Activated naive CD8-positive, alpha-beta T cell treated with anti-CD3 and anti-CD28 coated beads, Interleukin-2, amount 10 ng/mL, durations not matched to agents 7 days and 5 days (primary cell): ENCODE measurements at regions not wholly inside any gene's neighbourhood (a gene's known extent, or its start where the extent isn't known, plus 50 kb on each side); places are given as distances from the start of the nearest gene placed in this dataset.

Experiments
- ATAC-seq: fragments of 150-1000 bp; cut with Tn5 transposase; one replicate; pipeline ENCODE4 v1.10.0; 2021; ENCODE audit warnings: low read depth, moderate library complexity
- POLR2A ChIA-PET: fragments of 350-600 bp; sonication (Branson Sonifier 250); formaldehyde crosslinking; loops from one replicate; lab custom pipeline; 2021; ENCODE audit warnings: antibody characterized with exemption; lab: Charles Lee
- DNase-seq: peaks from one replicate; pipeline ENCODE4 v3.0.0; 2021
- H3K27ac Mint-ChIP-seq: one replicate; pipeline ENCODE4 v1.8.0; 2022; ENCODE audit warnings: mild to moderate bottlenecking, mixed read lengths
- H3K27me3 Mint-ChIP-seq: one replicate; pipeline ENCODE4 v1.8.0; 2022; ENCODE audit warnings: mild to moderate bottlenecking, moderate library complexity, mixed read lengths
- H3K36me3 Mint-ChIP-seq: one replicate; pipeline ENCODE4 v1.8.0; 2021; ENCODE audit warnings: mild to moderate bottlenecking, mixed read lengths
- H3K4me1 Mint-ChIP-seq: one replicate; pipeline ENCODE4 v1.8.0; 2021; ENCODE audit warnings: mixed read lengths
- H3K4me3 Mint-ChIP-seq: one replicate; pipeline ENCODE4 v1.8.0; 2022; ENCODE audit warnings: mild to moderate bottlenecking, moderate library complexity, mixed read lengths
- H3K9me3 Mint-ChIP-seq: one replicate; pipeline ENCODE4 v1.8.0; 2021; ENCODE audit warnings: mixed read lengths

DNA sequence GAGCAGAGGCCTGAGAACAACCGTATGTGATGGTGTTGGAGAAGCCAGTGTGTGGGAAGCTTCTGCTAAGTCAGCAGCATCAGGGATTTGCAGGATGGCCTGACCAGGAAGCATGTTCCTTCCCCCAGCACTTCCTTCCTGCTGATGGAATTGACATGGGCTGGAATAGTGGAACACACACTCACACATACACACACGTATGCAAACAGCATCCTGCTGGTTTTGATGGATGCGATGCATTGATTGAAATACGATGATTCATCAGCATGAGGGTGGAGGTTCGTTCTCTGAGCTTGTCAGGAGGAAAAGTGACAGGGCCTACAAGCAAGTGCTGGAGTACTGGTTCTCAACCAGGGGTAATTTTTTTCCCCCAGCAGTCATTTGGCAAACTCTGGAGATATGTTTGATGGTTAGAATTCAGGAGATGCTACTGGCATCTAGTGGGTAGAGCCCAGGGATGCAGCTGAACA is 229.1 kb downstream of the NFATC2 start:
- POLR2A ChIA-PET = no interaction called here
- H3K27ac Mint-ChIP-seq = no peak overlapping the region
- no peak for DNase-seq
- no peak for ATAC-seq
- peaks cover 4% of the 10 kb centered on the region for H3K9me3 Mint-ChIP-seq
- H3K27me3 Mint-ChIP-seq = peaks cover 18% of the 10 kb centered on the region
- H3K36me3 Mint-ChIP-seq = no peaks in the 10 kb centered on the region
- H3K4me1 Mint-ChIP-seq = peaks cover 2% of the 10 kb centered on the region
- H3K4me3 Mint-ChIP-seq = no peak overlapping the region

DNA sequence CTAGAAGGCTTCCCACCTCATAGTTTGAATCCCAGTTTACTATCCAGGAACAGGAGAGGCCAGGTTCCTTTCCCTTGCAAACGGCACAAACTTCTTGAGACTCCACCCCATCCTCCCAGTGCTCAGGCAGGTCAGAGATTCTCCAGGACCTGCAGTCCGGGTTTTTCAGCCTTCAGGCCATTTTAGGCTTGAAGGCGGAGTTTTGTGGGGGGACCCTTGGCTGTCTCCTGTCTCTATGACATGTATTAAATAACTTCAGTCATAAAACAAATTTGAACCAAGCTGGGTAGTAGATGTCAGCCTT is 230.1 kb downstream of the NFATC2 start:
- ATAC-seq (no peak), DNase-seq (no peak)
- Mint-ChIP-seq H3K4me1 (no peaks in the 10 kb centered on the region), H3K27ac (no peak overlapping the region), H3K9me3 (peaks cover 4% of the 10 kb centered on the region), H3K4me3 (no peak overlapping the region), H3K36me3 (no peaks in the 10 kb centered on the region), H3K27me3 (peaks cover 22% of the 10 kb centered on the region)
- POLR2A ChIA-PET = no interaction called here

DNA sequence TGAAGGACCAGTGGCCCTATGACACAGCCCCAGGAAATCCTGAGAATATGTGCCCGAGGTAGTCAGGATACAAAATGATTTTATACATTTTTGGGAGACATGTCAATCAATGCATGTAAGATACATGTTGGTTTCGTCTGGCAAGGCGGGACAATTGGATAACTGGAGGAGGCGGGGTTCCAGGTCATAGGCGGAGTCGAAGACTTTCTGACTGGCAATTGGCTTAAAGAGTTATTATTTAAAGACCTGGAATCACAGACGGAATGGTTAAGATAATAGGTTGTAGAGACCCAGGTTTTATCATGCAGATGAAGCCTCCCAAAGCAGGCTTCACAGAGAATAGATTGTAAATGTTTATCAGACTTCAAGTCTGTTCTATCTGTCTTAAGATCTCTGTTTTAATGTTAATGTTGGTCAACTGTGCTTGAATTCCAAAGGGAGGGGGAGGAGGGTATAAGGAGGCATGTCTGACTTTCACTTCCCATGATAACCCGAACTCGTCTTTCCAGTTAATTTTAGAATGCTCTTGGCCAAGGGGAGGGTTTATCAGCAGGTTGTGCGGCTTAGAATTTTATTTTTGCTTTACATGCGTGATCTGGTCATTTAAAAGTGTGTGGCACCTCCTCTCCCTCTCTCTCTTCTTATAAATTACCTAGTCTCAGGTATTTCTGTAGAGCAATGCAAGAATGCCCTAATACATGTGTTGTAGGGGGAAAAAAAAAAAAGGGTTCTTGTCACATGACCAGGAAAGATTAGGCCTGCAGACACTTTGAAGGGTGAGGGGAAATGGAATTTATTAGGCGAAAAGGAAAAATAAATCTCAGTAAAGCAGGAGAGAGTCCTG is 230.7 kb downstream of the NFATC2 start:
- no peaks in the 10 kb centered on the region for H3K36me3 Mint-ChIP-seq
- H3K9me3 Mint-ChIP-seq = peaks cover 4% of the 10 kb centered on the region
- POLR2A ChIA-PET = no interaction called here
- ATAC-seq = no peak
- DNase-seq = no peak
- H3K4me1 Mint-ChIP-seq = peaks cover 1% of the 10 kb centered on the region
- H3K27ac Mint-ChIP-seq = no peak overlapping the region
- H3K4me3 Mint-ChIP-seq = no peak overlapping the region
- peaks cover 24% of the 10 kb centered on the region for H3K27me3 Mint-ChIP-seq

DNA sequence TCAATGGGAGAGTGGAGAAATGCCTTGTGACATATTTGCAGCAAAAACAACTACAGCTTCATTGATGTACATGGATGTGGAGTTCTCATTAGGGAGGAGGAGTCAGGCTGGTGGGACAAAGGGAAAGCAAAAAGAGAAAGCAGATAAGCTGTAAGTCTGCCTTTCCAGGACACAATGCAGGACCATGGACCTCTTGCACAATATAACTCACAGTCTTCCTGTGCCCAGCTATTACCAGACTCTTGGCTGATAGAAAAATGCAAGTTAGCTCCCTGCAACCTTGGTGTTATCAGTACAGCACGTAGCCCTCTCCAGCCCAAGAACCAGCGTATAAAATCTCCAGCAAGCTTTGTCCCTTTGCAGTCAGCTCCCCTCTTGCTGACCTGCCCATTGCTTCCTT is 232.3 kb downstream of the NFATC2 start:
- Mint-ChIP-seq H3K4me1 (peaks cover 2% of the 10 kb centered on the region), H3K9me3 (no peaks in the 10 kb centered on the region), H3K27me3 (peaks cover 25% of the 10 kb centered on the region), H3K36me3 (no peaks in the 10 kb centered on the region), H3K27ac (no peak overlapping the region), H3K4me3 (no peak overlapping the region)
- ATAC-seq = no peak
- POLR2A ChIA-PET = no interaction called here
- no peak for DNase-seq

DNA sequence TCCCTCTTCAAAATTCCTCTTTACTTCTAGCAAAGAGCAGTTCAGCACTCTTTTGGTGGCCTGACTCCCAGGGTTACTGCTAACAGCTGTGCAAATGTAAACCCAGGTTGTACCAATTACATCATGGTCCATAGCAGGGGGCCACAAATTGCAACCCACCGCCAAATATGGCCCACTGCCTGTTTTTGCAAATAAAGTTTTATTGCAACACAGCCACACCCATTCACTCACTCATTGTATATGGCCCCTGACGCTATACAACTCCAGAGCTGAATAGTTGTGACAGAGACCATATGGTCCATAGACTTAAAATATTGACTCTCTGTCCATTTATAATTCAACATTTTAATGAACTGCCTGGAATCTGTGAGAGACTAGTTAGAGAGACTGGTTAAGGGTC is 233.4 kb downstream of the NFATC2 start:
- DNase-seq = no peak
- no peak for ATAC-seq
- H3K9me3 Mint-ChIP-seq = peaks cover under 1% of the 10 kb centered on the region
- no peak overlapping the region for H3K27ac Mint-ChIP-seq
- no peaks in the 10 kb centered on the region for H3K36me3 Mint-ChIP-seq
- POLR2A ChIA-PET = no interaction called here
- H3K4me1 Mint-ChIP-seq = peaks cover 2% of the 10 kb centered on the region
- H3K27me3 Mint-ChIP-seq = peaks cover 25% of the 10 kb centered on the region
- H3K4me3 Mint-ChIP-seq = no peak overlapping the region

DNA sequence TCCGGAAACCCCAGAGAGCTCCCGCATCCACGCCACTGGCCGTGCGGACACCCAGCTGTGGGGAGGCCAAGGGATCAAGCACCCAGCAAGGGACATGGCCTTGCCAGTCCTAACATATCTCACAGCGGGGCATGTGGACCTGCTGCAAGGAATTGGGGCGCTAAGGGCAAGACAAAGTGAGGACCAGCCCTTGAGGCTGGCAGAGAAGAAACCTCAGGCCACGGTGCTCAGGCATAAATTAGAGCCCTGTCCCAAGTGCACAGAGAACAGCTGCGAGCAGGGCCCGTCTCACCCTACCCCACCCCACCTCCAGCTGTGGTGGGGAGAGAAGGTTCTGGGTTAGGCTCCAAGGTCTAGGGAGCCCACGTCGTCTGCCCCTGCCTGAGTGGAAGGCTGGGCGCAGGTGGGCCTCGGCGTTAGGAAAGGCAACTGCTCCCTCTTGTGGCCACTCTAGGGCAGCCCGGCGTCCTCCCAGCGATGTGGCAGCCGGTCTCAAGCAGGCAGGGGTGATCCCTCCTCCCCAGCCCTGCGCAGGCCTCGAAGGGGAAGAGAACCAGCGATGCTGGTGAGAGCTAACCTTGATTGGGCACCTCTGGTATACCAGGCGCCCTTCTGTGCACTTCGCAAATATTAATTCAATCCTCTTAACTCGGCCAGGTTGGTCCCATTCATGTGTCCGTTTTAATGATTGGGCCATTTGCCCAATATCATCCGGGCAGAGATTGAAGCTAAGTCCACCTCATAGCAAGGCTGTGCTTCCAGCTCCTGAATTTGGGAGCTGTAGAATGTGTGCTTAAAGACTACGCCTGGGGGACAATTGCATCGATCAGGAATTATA is 235.8 kb downstream of the NFATC2 start:
- H3K27ac Mint-ChIP-seq = no peak overlapping the region
- H3K36me3 Mint-ChIP-seq = no peaks in the 10 kb centered on the region
- peaks cover 2% of the 10 kb centered on the region for H3K4me1 Mint-ChIP-seq
- peaks cover 3% of the 10 kb centered on the region for H3K9me3 Mint-ChIP-seq
- H3K27me3 Mint-ChIP-seq = peaks cover 25% of the 10 kb centered on the region
- DNase-seq (peak; percentile 75), ATAC-seq (peak; percentile 98)
- POLR2A ChIA-PET = interaction anchor here (0.7 to 1.1 kb wide), 2 partner anchors 279 to 319 kb away, joined by 3 read pairs; no protein-coding TSS in a partner anchor
- no peak overlapping the region for H3K4me3 Mint-ChIP-seq

DNA sequence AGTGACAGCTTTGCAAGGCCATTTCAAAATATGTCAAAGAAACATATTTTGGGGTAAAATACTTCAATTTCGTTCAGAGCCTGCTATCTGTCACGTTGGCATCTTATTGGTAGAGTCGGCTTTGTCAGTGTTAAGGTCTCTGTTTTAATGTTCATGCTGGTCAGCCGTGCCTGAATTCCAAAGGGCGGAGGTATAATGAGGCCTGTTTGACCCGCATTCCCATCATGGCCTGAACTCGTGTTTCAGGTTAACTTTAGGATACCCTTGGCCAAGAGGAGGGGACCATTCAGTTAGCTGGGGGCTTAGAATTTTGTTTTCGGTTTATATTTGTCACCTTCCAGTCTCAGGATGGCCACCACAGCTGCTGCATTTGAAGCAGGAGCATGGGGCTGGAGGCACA is 236.4 kb downstream of the NFATC2 start:
- Mint-ChIP-seq H3K4me3 (no peak overlapping the region), H3K9me3 (peaks cover 3% of the 10 kb centered on the region), H3K27ac (no peak overlapping the region), H3K4me1 (peaks cover 2% of the 10 kb centered on the region), H3K27me3 (peaks cover 18% of the 10 kb centered on the region), H3K36me3 (no peaks in the 10 kb centered on the region)
- DNase-seq = no peak
- no peak for ATAC-seq
- POLR2A ChIA-PET = interaction anchor here (1.1 kb wide), 1 partner anchor 318 kb away, joined by 3 read pairs; no protein-coding TSS in a partner anchor

DNA sequence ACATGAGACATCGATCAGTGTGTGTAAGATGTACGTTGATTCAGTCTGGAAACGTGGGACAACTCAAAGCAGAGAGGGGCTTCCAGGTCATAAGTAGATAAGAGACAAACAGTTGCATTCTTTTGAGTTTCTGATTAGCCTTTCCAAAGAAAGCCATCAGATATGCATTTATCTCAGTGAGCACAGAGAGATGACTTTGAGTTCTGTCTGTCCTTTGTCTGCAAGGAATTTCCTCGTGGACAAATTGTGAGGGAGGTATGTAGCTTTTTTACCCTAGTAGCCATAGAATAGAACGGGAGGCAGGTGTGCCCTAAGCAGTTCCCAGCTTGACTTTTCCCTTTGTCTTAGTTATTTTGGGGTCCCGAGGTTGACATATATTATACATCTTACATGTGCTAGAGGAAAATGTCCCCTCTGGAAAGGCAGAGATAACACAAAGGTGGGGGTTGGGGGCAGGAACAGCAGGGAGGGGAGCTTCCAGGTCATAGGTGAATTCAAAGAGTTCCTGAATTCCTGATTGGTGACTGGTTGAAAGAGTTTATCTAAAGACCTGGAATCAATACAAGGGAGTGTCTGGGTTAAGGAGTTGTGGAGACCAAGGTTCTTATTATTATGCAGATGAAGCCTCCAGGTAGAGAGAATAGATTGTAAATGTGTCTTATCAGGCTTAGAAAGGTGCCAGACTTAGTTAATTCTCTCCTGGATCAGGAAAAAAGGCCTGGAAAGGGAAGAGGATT is 237.0 kb downstream of the NFATC2 start:
- H3K4me3 Mint-ChIP-seq = no peak overlapping the region
- ATAC-seq = no peak
- POLR2A ChIA-PET = no interaction called here
- H3K9me3 Mint-ChIP-seq = peaks cover 3% of the 10 kb centered on the region
- H3K36me3 Mint-ChIP-seq = no peaks in the 10 kb centered on the region
- no peak overlapping the region for H3K27ac Mint-ChIP-seq
- H3K27me3 Mint-ChIP-seq = peaks cover 16% of the 10 kb centered on the region
- H3K4me1 Mint-ChIP-seq = peaks cover 2% of the 10 kb centered on the region
- no peak for DNase-seq

DNA sequence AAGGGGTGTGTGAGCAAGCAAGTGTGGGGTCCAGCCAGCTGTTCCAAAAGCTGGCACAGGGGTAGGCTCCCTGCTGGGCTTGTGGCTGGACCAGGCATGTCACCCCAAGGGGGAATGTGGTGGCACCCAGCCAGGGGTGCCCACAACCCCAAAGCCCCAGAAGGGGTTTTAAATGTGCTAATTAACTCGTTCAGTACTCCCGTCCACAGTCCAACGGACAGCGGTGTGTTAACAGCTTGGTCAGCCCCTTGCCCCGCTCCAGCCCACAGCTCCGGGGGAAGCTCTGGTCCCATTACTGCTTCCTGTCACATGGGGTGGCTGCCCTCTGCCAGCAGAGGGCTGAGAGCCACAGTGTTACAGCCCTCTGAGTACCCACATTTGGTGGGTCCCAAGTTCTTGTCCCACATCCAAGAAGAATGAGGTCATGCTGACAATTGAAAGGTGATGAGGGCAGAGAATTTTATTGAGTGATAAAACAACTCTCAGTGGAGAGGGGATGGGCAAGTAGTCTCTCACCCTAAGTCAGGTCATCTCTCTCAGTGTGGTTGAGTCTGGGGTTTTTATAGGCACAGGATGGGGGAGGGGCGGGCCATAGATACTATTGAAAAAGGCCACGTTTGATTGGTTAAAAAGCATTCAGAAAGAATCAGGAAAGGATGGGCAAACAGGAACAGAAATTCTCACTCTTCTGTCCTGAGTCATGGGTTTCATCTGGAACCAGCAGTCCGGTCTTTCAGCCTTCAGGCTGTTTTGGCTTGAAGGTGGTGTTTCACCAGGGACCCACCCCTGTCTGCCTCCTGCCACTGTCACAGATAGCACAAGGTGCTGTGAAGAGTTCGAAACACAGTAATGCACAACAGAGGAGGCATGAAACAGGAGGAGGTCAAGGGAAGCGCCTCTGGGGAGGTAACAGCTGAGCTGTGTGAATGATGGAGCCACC is 238.5 kb downstream of the NFATC2 start:
- Mint-ChIP-seq H3K36me3 (no peaks in the 10 kb centered on the region), H3K4me1 (peaks cover 2% of the 10 kb centered on the region), H3K27ac (no peak overlapping the region), H3K9me3 (peaks cover 3% of the 10 kb centered on the region), H3K4me3 (no peak overlapping the region), H3K27me3 (peaks cover 15% of the 10 kb centered on the region)
- ATAC-seq (no peak), DNase-seq (no peak)
- POLR2A ChIA-PET = no interaction called here

DNA sequence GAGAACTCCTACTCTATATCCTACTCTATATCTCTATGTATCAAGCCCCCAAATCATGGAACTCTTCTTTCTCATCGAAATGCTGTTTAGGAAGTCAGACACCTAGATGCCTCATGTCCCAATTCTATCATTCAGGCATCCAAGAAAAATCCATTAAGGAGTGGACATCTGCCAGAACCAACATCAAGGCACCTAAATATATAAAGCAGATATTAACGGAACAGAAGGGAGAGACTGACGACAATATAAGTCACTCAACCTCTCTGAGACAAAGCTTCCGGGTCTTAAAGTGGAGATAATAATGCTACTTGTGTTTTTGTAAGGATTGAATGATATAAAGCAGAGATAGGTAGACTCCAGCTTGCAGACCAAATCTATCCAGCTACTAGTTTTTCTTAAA is 241.5 kb downstream of the NFATC2 start:
- no peak for DNase-seq
- H3K4me1 Mint-ChIP-seq = no peaks in the 10 kb centered on the region
- POLR2A ChIA-PET = interaction anchor here (0.6 kb wide), 1 partner anchor 310 kb away, joined by 5 read pairs; no protein-coding TSS in a partner anchor
- H3K36me3 Mint-ChIP-seq = no peaks in the 10 kb centered on the region
- no peak overlapping the region for H3K4me3 Mint-ChIP-seq
- H3K27me3 Mint-ChIP-seq = peaks cover 6% of the 10 kb centered on the region
- peaks cover 3% of the 10 kb centered on the region for H3K9me3 Mint-ChIP-seq
- ATAC-seq = no peak
- no peak overlapping the region for H3K27ac Mint-ChIP-seq

DNA sequence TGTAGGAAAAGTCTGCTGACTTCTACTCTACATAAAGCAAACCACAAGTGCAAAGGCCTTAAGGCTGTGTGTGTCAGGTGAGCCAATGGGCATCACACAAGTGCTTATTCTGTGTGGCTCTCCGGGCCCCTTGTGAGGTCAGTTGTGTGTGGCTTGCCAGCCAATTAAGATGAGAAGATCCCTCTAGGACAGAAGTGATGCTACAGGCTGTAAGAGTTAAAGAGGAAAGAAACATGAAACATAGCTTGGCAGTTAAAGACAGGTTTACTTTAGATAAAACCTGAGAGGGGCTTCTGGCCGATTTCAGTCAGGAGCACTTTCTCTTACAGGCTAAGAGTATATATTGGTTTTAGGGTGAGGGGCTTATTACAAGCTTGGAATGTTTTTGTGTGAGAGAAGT is 242.4 kb downstream of the NFATC2 start:
- H3K36me3 Mint-ChIP-seq = no peaks in the 10 kb centered on the region
- H3K27me3 Mint-ChIP-seq = peaks cover 6% of the 10 kb centered on the region
- H3K27ac Mint-ChIP-seq = no peak overlapping the region
- H3K4me1 Mint-ChIP-seq = no peaks in the 10 kb centered on the region
- H3K9me3 Mint-ChIP-seq = peaks cover 3% of the 10 kb centered on the region
- DNase-seq (no peak), ATAC-seq (no peak)
- POLR2A ChIA-PET = no interaction called here
- no peak overlapping the region for H3K4me3 Mint-ChIP-seq

DNA sequence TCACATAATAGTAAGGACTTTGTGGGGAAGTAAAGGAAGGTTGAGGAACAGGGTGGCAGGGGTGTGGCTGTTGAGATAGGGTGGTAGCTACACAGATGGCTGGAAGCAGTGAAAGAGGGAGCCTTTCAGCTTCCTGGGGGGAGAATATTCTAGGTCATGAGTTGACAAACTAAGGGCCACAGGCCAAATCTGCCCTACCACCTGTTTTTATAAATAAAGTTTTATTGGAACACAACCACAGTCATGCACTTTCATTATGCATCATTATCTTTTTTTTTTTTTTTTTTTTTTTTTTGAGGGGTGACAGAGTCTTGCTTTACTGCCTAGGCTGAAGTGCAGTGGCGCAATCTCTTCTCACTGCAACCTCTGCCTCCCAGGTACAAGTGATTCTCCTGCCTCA is 243.1 kb downstream of the NFATC2 start:
- no peak overlapping the region for H3K27ac Mint-ChIP-seq
- POLR2A ChIA-PET = no interaction called here
- peaks cover 6% of the 10 kb centered on the region for H3K27me3 Mint-ChIP-seq
- H3K9me3 Mint-ChIP-seq = peaks cover 3% of the 10 kb centered on the region
- ATAC-seq = no peak
- no peak overlapping the region for H3K4me3 Mint-ChIP-seq
- H3K4me1 Mint-ChIP-seq = no peaks in the 10 kb centered on the region
- H3K36me3 Mint-ChIP-seq = no peaks in the 10 kb centered on the region
- DNase-seq = no peak
